ENCODE measurements at regions not wholly inside any gene's neighbourhood (a gene's known extent, or its start where the extent isn't known, plus 50 kb on each side); places are given as distances from the start of the nearest gene placed in this dataset.

- no peaks in the 10 kb centered on the region for H3K4me1 ChIP-seq (ENCODE audit: insufficient read depth)
- no peaks in the 10 kb centered on the region for H4K20me1 ChIP-seq (ENCODE audit: insufficient read depth)
- H3K9me3 ChIP-seq (ENCODE audit: low read depth) = no peaks in the 10 kb centered on the region
- no peak for DNase-seq
- H3K27me3 ChIP-seq (replicated peaks; ENCODE audit: insufficient read depth) = no peaks in the 10 kb centered on the region
- H3K79me2 ChIP-seq (ENCODE audit: insufficient read depth) = no peaks in the 10 kb centered on the region
- H2AFZ ChIP-seq = no peak overlapping the region
- in situ Hi-C loops (cut with MboI) = no loop called here
- H3K36me3 ChIP-seq (ENCODE audit: low read depth) = no peaks in the 10 kb centered on the region
- H3K27ac ChIP-seq = no peak overlapping the region
- H3K4me3 ChIP-seq = no peak overlapping the region
- H3F3A ChIP-seq (ENCODE audit: insufficient read depth) = no peaks in the 10 kb centered on the region
- no peaks in the 10 kb centered on the region for H3K9me2 ChIP-seq (ENCODE audit: insufficient read depth)
- TF ChIP-seq EZH2 (IDR thresholded peaks at IDR 0.05; ENCODE audit: insufficient read depth, poor library complexity, severe bottlenecking) (no peak), EZH2phosphoT487 (IDR thresholded peaks at IDR 0.05; ENCODE audit: insufficient read depth, low read depth) (no peak)
- H3K9ac ChIP-seq = no peak overlapping the region
- no peak overlapping the region for H3K4me2 ChIP-seq (ENCODE audit: unreplicated experiment)
These were observed 103.2 kb downstream of the FBXO5 start for GRCh38 chr6:152879681-152880080.

- WGBS, 2 experiments (ENCODE audit: low coverage in 1 of 2, low lambda C conversion rate in 2 of 2, missing lambda C conversion rate in 2 of 2) = 30 to 31% methylated on average over 3 of the region's 3 CpGs
- H3K36me3 ChIP-seq (ENCODE audit: low read depth) = no peaks in the 10 kb centered on the region
These were observed 89.7 kb downstream of the FBXO5 start for GRCh38 chr6:152893187-152893586.

GRCh38 chr6:152896923-152897322 lies 85.9 kb downstream of the FBXO5 start:
- Histone ChIP-seq H3K4me3 (no peak overlapping the region), H3F3A (ENCODE audit: insufficient read depth) (no peaks in the 10 kb centered on the region), H3K36me3 (ENCODE audit: low read depth) (no peaks in the 10 kb centered on the region), H4K20me1 (ENCODE audit: insufficient read depth) (no peaks in the 10 kb centered on the region), H3K79me2 (ENCODE audit: insufficient read depth) (no peaks in the 10 kb centered on the region), H3K27ac (no peak overlapping the region), H3K4me2 (ENCODE audit: unreplicated experiment) (no peak overlapping the region), H3K27me3 (replicated peaks; ENCODE audit: insufficient read depth) (no peaks in the 10 kb centered on the region; the same call in 1 of the 2 replicates), H3K9me3 (ENCODE audit: low read depth) (no peaks in the 10 kb centered on the region), H2AFZ (no peak overlapping the region), H3K4me1 (ENCODE audit: insufficient read depth) (no peaks in the 10 kb centered on the region), H3K9ac (no peak overlapping the region), H3K9me2 (ENCODE audit: insufficient read depth) (no peaks in the 10 kb centered on the region)
- TF ChIP-seq EZH2phosphoT487 (IDR thresholded peaks at IDR 0.05; ENCODE audit: insufficient read depth, low read depth) (no peak), EZH2 (IDR thresholded peaks at IDR 0.05; ENCODE audit: insufficient read depth, poor library complexity, severe bottlenecking) (no peak)
- in situ Hi-C loops (cut with MboI) = no loop called here
- WGBS, 2 experiments (ENCODE audit: low coverage in 1 of 2, low lambda C conversion rate in 2 of 2, missing lambda C conversion rate in 2 of 2) = 23 to 30% methylated on average over 3 of the region's 3 CpGs
- DNase-seq = no peak

More at GRCh38 chr6:152893187-152893586, 89.7 kb downstream of the FBXO5 start:
- DNase-seq = no peak
- Histone ChIP-seq H3K9ac (no peak overlapping the region), H3K79me2 (ENCODE audit: insufficient read depth) (no peaks in the 10 kb centered on the region), H3K27ac (no peak overlapping the region), H3K9me3 (ENCODE audit: low read depth) (no peaks in the 10 kb centered on the region), H3K4me2 (ENCODE audit: unreplicated experiment) (no peak overlapping the region), H3K4me1 (ENCODE audit: insufficient read depth) (no peaks in the 10 kb centered on the region), H3K27me3 (replicated peaks; ENCODE audit: insufficient read depth) (0 out of 2 replicates have a peak, but pooled peaks cover 6% of the 10 kb centered on the region), H3F3A (ENCODE audit: insufficient read depth) (no peaks in the 10 kb centered on the region), H2AFZ (no peak overlapping the region), H4K20me1 (ENCODE audit: insufficient read depth) (no peaks in the 10 kb centered on the region), H3K4me3 (no peak overlapping the region), H3K9me2 (ENCODE audit: insufficient read depth) (no peaks in the 10 kb centered on the region)
- no peak for TF ChIP-seq EZH2phosphoT487 (IDR thresholded peaks at IDR 0.05; ENCODE audit: insufficient read depth, low read depth)
- TF ChIP-seq EZH2 (IDR thresholded peaks at IDR 0.05; ENCODE audit: insufficient read depth, poor library complexity, severe bottlenecking) = no peak
- in situ Hi-C loops (cut with MboI) = no loop called here

- Histone ChIP-seq H3K9me3 (ENCODE audit: low read depth) (no peaks in the 10 kb centered on the region), H3F3A (ENCODE audit: insufficient read depth) (no peaks in the 10 kb centered on the region), H3K4me3 (no peak overlapping the region), H4K20me1 (ENCODE audit: insufficient read depth) (no peaks in the 10 kb centered on the region), H3K27ac (no peak overlapping the region), H3K36me3 (ENCODE audit: low read depth) (no peaks in the 10 kb centered on the region), H3K4me2 (ENCODE audit: unreplicated experiment) (no peak overlapping the region), H3K79me2 (ENCODE audit: insufficient read depth) (no peaks in the 10 kb centered on the region), H3K9me2 (ENCODE audit: insufficient read depth) (no peaks in the 10 kb centered on the region), H3K4me1 (ENCODE audit: insufficient read depth) (no peaks in the 10 kb centered on the region), H2AFZ (no peak overlapping the region), H3K27me3 (replicated peaks; ENCODE audit: insufficient read depth) (no peaks in the 10 kb centered on the region; the same call in 1 of the 2 replicates), H3K9ac (no peak overlapping the region)
- 49 to 51% methylated on average over 16 of the region's 16 CpGs for WGBS, 2 experiments (ENCODE audit: low coverage in 1 of 2, low lambda C conversion rate in 2 of 2, missing lambda C conversion rate in 2 of 2)
- DNase-seq = peak; percentile 67
- in situ Hi-C loops (cut with MboI) = no loop called here
- TF ChIP-seq EZH2phosphoT487 (IDR thresholded peaks at IDR 0.05; ENCODE audit: insufficient read depth, low read depth) (no peak), EZH2 (IDR thresholded peaks at IDR 0.05; ENCODE audit: insufficient read depth, poor library complexity, severe bottlenecking) (no peak)
These were observed 84.9 kb downstream of the FBXO5 start for GRCh38 chr6:152897807-152898399.

GRCh38 chr6:152904678-152905077 lies 78.2 kb downstream of the FBXO5 start:
- no peak for DNase-seq
- Histone ChIP-seq H3K4me1 (ENCODE audit: insufficient read depth) (no peaks in the 10 kb centered on the region), H2AFZ (no peak overlapping the region), H3K9ac (no peak overlapping the region), H3F3A (ENCODE audit: insufficient read depth) (no peaks in the 10 kb centered on the region), H3K79me2 (ENCODE audit: insufficient read depth) (no peaks in the 10 kb centered on the region), H3K36me3 (ENCODE audit: low read depth) (no peaks in the 10 kb centered on the region), H3K27ac (no peak overlapping the region), H3K4me2 (ENCODE audit: unreplicated experiment) (no peak overlapping the region), H3K9me3 (ENCODE audit: low read depth) (no peaks in the 10 kb centered on the region), H3K4me3 (no peak overlapping the region), H3K9me2 (ENCODE audit: insufficient read depth) (no peaks in the 10 kb centered on the region), H4K20me1 (ENCODE audit: insufficient read depth) (no peaks in the 10 kb centered on the region), H3K27me3 (replicated peaks; ENCODE audit: insufficient read depth) (no peaks in the 10 kb centered on the region; the same call in none of the 2 replicates)
- TF ChIP-seq EZH2 (IDR thresholded peaks at IDR 0.05; ENCODE audit: insufficient read depth, poor library complexity, severe bottlenecking) (no peak), EZH2phosphoT487 (IDR thresholded peaks at IDR 0.05; ENCODE audit: insufficient read depth, low read depth) (no peak)
- in situ Hi-C loops (cut with MboI) = no loop called here

Measured in GM23248 (cell line).